Activated naive CD8-positive, alpha-beta T cell treated with anti-CD3 and anti-CD28 coated beads, Interleukin-2, amount 50 U/mL, for 24 hours (primary cell): ENCODE measurements at regions not wholly inside any gene's neighbourhood (a gene's known extent, or its start where the extent isn't known, plus 50 kb on each side); places are given as distances from the start of the nearest gene placed in this dataset.

Experiments
- ATAC-seq: fragments of 150-1000 bp; cut with Tn5 transposase; one replicate; pipeline ENCODE4 v1.10.0; 2021
- DNase-seq: peaks from one replicate; pipeline ENCODE4 v3.0.0; 2021
- H3K27ac Mint-ChIP-seq: one replicate; pipeline ENCODE4 v1.8.0; 2021; ENCODE audit warnings: mild to moderate bottlenecking, mixed read lengths
- H3K27me3 Mint-ChIP-seq: one replicate; pipeline ENCODE4 v1.8.0; 2021; ENCODE audit warnings: mixed read lengths
- H3K36me3 Mint-ChIP-seq: one replicate; pipeline ENCODE4 v1.8.0; 2021; ENCODE audit warnings: low read depth, mixed read lengths
- H3K4me1 Mint-ChIP-seq: one replicate; pipeline ENCODE4 v1.8.0; 2021; ENCODE audit warnings: mixed read lengths
- H3K4me3 Mint-ChIP-seq: one replicate; pipeline ENCODE4 v1.8.0; 2021; ENCODE audit warnings: mild to moderate bottlenecking, moderate library complexity, mixed read lengths
- H3K9me3 Mint-ChIP-seq: one replicate; pipeline ENCODE4 v1.8.0; 2021; ENCODE audit warnings: mixed read lengths

DNA sequence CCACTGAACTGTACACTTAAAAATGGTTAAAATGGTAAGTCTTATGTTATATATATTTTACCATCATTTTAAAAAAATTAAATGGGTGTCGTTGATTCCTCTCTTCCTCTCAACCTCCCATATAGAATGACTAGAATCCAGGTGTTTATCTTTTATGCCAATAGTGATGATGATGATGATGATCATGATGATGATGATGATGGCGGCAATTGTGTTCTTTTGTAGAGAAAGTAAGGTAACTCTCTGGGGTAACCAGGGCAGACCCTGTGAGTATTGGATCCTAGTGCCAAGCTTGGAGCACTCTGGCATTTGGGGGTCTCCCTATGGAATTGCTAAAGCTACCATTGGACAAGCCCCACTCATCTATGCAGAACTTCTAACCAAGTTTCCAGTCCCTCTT lies 113.6 kb downstream of the GLI2 start:
- ATAC-seq (no peak), DNase-seq (no peak)
- Mint-ChIP-seq H3K36me3 (no peaks in the 10 kb centered on the region), H3K9me3 (no peaks in the 10 kb centered on the region), H3K4me3 (no peak overlapping the region), H3K4me1 (no peaks in the 10 kb centered on the region), H3K27me3 (no peaks in the 10 kb centered on the region), H3K27ac (no peak overlapping the region)

DNA sequence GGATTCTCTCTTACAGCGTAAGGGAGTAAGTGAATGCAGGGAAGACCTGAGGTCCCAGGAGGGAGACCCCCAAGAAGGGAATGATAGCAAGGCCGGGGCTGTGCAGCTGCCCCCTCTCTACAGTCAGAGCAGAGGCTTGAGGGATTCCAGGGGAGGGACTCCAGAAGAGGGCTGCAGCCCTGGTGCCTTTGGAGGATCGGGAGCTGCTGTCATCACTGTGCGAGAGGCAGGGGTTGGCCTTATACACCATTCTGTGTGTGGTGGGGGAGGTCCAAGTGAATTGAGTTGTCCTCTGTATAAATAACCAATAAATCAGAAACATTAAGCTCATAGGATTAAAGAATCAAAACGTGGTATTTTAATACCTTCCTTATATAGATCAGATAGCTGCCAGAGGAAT lies 114.9 kb downstream of the GLI2 start:
- H3K9me3 Mint-ChIP-seq = no peaks in the 10 kb centered on the region
- no peaks in the 10 kb centered on the region for H3K36me3 Mint-ChIP-seq
- no peak for DNase-seq
- H3K4me1 Mint-ChIP-seq = no peaks in the 10 kb centered on the region
- H3K4me3 Mint-ChIP-seq = no peak overlapping the region
- no peak for ATAC-seq
- H3K27ac Mint-ChIP-seq = no peak overlapping the region
- H3K27me3 Mint-ChIP-seq = no peaks in the 10 kb centered on the region

DNA sequence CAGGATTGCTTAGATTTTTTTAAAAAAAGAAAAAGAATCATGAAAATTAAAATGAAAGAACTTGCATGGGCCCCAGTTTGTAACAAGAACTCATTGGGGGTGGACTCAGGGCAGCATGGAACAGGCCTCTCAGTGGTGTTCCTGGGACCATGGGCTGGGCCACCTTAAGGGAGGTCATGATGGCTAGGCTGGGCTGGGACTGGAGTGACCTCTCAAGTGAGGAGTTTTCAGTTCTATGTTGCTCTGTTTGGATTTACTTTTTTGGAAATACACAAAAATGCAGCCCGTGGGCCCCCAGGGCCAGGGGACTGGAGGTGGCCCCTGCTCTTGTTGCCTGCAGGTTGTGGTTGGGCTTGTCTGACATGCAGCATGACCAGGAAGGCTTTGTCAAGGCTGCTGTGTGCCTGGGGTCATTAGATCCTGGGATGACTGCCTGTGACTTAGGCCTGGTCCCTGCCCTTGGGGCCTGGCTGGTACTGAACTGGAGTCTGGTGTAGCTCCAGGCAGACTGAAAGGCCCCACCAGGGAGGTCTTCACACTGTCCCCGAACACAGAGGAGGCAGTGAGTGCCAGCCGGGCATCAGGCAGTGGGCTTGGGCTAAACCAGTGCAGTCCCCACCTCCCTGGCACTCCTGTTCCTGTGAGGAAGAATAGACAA lies 115.6 kb downstream of the GLI2 start:
- Mint-ChIP-seq H3K27me3 (no peaks in the 10 kb centered on the region), H3K9me3 (no peaks in the 10 kb centered on the region), H3K4me3 (no peak overlapping the region), H3K4me1 (no peaks in the 10 kb centered on the region), H3K36me3 (no peaks in the 10 kb centered on the region), H3K27ac (no peak overlapping the region)
- DNase-seq (no peak), ATAC-seq (no peak)

DNA sequence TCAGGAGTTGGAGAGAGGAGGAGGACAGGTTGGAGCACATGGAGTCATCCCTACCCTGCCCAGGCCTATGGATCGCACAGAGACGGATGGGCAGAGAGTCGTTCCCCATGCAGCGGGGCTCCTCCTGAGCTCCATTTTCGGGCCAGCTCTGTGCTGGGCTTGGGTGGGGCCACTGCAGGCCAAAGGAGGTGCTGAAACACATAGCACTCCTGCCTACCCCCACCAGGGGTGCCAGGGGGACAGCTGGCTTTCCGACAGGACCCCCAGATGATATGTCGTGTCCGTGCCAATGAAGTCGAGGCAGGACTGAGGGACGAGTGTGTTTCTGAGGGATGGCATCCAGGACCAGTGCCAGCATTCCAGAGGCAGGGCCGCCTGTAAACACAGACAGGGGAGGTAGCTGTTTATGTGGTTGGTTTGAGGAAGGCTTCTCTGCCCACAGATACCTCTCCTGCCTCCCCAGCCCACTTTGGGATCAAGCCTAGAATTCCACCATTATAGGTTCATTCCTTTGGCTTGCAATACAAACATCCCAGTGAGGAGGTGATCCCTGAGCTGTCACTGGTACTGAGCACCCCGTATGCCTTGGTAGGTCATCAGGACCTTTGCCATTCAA lies 116.6 kb downstream of the GLI2 start:
- Mint-ChIP-seq H3K4me1 (no peaks in the 10 kb centered on the region), H3K4me3 (no peak overlapping the region), H3K27ac (no peak overlapping the region), H3K27me3 (no peaks in the 10 kb centered on the region), H3K9me3 (no peaks in the 10 kb centered on the region), H3K36me3 (no peaks in the 10 kb centered on the region)
- DNase-seq = no peak
- peak; percentile 13 for ATAC-seq

DNA sequence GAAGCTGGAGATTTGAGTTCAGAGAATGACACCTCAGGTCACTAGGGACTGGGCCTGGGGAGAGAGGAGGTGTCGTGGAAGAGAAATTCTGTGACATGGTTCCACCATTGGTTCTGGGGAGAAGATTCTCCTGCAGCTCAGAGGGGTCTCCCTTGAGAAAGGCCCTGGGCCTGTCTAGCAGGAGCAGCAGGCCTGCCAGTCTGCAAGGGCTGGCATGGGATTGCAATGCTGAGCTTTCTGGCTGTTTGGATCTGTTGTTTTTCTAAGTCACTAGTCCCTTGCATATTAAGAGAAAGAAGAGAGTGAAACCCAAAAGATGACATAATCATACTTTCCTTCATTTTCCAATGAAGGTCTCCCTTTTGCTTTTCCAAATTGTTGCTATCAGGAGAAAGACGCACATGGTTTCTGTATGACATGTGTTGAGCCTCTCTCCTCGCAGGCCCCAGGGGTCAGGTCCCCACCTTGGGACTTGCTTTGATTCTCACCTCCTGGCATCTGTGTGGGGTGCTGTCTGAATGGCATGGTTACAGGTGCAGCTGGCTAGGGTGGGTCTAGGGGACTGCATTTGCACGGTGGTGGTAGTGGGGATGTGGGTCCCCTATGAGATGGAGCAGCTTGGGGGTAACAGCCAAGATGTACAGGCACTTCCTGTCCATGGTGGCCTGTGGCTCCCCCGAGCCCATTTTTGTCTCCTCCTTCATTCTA lies 117.8 kb downstream of the GLI2 start:
- DNase-seq (no peak), ATAC-seq (no peak)
- Mint-ChIP-seq H3K9me3 (no peaks in the 10 kb centered on the region), H3K27ac (no peak overlapping the region), H3K36me3 (no peaks in the 10 kb centered on the region), H3K4me3 (no peak overlapping the region), H3K4me1 (no peaks in the 10 kb centered on the region), H3K27me3 (no peaks in the 10 kb centered on the region)

DNA sequence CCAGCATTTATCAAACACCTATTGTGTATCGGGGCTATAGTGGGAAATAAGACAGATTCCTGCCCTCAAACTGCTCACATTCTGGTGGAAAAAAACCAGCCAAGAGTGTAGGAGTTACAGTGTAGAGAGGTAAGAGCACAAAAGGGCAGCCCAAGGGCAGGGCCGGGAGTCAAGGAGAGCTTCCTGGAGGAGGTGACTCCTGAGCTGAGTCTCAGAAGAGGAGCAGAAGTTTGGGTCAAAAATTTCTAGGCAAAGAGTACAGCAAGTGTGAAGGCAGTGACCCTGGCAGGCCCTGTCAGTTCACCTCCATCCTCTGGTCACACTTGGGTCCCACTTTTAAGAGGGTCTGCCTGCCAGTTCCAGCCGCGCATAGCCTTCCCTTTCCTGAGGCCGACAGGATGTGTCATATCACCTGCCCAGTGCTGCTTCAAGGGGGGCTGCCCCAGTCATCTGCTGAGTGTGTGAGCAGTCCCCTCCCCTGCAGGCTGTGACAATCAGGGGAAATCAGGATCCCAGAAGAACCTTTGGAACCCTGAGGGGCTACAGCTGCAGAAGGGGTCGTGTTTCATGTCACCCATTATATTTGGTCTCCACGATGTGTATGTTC lies 118.4 kb downstream of the GLI2 start:
- Mint-ChIP-seq H3K9me3 (no peaks in the 10 kb centered on the region), H3K27me3 (no peaks in the 10 kb centered on the region), H3K27ac (no peak overlapping the region), H3K4me3 (no peak overlapping the region), H3K4me1 (no peaks in the 10 kb centered on the region), H3K36me3 (no peaks in the 10 kb centered on the region)
- DNase-seq = no peak
- no peak for ATAC-seq

DNA sequence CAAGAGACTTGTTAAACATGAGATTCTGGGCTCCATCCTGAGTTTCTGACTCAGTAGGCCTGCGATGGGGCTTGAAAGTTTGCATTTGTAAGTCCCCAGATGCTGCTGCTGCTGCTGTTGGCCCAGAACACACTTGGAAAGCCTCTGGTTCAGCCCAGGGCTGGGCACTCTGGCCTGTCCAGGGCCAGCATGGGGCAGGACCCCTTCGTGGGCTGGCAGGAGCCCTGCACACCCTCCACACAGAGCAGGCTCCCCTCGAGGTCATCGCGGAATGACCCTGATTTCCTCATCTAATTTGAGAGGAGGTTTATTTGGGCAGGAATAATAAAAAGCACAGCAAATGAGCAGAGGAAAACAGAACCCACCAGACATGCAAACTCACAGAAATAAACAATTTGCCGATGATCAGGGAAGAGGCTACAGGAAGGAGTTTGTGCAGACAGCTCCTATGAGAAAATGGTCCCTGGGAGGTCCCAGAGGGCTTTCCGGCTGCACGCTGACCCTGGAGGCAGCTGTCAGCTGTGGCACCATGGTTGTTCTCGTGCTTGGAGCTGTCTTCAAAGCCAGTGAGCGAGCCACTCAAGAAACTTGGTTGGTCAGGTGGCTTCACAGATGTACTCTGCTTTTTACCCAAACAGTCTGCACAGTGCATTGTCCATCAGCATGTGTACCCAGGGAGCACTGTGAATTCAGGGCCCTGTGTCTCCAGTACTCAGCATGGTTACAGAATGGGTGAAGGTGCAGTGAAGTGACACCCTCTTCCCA lies 119.3 kb downstream of the GLI2 start:
- Mint-ChIP-seq H3K4me1 (no peaks in the 10 kb centered on the region), H3K27me3 (no peaks in the 10 kb centered on the region), H3K9me3 (no peaks in the 10 kb centered on the region), H3K36me3 (no peaks in the 10 kb centered on the region), H3K27ac (no peak overlapping the region), H3K4me3 (no peak overlapping the region)
- ATAC-seq = no peak
- DNase-seq = no peak

DNA sequence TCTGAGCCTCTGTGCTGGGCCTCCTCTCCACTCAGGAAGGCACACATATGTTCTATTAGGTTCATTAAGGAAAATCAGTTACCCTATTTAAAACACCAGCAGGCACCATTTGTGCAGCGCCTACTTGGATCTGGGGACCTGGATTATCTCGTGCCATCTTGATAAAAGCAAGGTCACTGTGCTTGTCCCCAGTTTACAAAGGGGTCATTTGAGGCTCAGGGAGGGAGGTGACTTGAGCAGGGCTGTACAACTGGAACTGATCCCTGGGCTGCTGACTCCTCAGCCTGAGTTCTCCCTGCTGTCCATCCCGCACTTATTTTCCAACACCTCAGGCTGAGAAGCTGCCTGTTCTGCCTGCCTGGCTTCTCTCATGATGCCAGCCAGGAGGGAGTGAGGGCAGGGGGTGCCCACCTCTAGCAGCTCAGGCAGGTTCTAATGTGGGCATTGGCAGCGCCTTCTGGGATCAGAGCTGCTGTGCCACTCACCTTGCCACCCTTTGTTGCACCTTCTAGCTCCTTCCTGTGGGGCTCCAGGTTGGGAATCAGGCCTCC lies 120.3 kb downstream of the GLI2 start:
- Mint-ChIP-seq H3K27me3 (no peaks in the 10 kb centered on the region), H3K27ac (no peak overlapping the region), H3K4me1 (no peaks in the 10 kb centered on the region), H3K36me3 (no peaks in the 10 kb centered on the region), H3K9me3 (no peaks in the 10 kb centered on the region), H3K4me3 (no peak overlapping the region)
- ATAC-seq (no peak), DNase-seq (no peak)

DNA sequence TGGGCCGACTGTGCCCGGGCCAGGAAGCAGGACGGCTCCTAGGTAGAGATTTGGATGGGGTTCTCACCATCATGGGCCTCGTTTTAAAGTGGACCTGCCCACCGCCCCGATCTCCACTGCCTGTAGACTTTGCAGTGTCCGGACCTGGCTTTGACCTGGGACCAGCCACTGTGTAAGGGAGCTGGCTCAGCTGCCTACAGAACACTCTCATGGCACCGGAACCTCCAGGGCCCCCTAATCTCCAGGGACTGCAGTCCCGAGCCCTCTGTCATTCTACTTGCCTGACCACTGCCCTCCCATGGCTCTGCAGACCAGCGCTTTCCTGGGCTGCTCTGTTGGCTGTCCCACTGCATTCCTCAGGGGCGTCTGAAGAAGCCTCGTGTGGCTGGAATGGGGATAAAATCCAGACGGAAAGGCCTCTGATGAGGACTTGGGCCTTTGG lies 120.8 kb downstream of the GLI2 start:
- ATAC-seq (no peak), DNase-seq (no peak)
- H3K27ac Mint-ChIP-seq = no peak overlapping the region
- H3K36me3 Mint-ChIP-seq = no peaks in the 10 kb centered on the region
- H3K4me3 Mint-ChIP-seq = no peak overlapping the region
- no peaks in the 10 kb centered on the region for H3K27me3 Mint-ChIP-seq
- no peaks in the 10 kb centered on the region for H3K9me3 Mint-ChIP-seq
- H3K4me1 Mint-ChIP-seq = no peaks in the 10 kb centered on the region

DNA sequence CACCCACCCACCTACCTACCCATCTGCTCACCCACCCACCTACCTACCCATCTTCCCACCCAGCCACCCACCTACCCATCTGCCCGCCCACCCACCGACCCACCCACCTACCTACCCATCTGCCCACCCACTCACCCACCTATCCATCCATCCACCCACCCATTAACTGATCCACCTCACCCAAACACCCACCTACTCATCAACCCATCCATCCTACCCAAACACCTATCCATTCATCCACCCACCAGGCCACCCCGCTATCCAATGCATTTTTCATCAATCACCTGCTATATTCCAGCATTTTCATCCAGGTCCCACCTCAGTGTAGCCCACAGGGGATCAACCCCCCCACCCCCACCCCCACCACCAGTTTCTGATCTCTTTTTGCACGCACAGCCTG lies 121.8 kb downstream of the GLI2 start:
- H3K27ac Mint-ChIP-seq = no peak overlapping the region
- ATAC-seq = no peak

DNA sequence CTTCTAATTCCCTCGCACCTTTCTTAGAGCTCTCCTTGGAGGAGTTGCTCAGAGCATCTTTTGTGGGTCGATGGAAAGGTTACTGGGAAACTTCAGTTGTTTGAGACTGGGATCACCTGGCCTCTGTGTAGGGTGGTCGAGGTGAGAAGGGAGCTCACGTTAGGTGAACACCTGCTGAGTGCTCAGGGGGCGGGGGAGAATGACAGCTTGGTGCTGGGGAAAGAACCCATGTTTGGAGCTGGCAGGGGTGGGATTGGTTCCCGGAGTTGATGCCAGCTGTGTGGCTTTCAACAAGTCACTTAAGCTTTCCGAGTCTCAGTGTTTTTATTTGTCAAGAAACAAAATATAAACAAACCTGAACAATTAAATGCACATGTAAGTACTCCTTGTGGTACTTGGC lies 122.3 kb downstream of the GLI2 start:
- Mint-ChIP-seq H3K4me3 (no peak overlapping the region), H3K9me3 (no peaks in the 10 kb centered on the region), H3K4me1 (no peaks in the 10 kb centered on the region), H3K36me3 (no peaks in the 10 kb centered on the region), H3K27me3 (no peaks in the 10 kb centered on the region), H3K27ac (no peak overlapping the region)
- ATAC-seq = no peak
- DNase-seq = no peak

More for the DNA sequence above, 121.8 kb downstream of the GLI2 start:
- DNase-seq = no peak
- no peaks in the 10 kb centered on the region for H3K9me3 Mint-ChIP-seq
- no peak overlapping the region for H3K4me3 Mint-ChIP-seq
- H3K36me3 Mint-ChIP-seq = no peaks in the 10 kb centered on the region
- no peaks in the 10 kb centered on the region for H3K4me1 Mint-ChIP-seq
- H3K27me3 Mint-ChIP-seq = no peaks in the 10 kb centered on the region

DNA sequence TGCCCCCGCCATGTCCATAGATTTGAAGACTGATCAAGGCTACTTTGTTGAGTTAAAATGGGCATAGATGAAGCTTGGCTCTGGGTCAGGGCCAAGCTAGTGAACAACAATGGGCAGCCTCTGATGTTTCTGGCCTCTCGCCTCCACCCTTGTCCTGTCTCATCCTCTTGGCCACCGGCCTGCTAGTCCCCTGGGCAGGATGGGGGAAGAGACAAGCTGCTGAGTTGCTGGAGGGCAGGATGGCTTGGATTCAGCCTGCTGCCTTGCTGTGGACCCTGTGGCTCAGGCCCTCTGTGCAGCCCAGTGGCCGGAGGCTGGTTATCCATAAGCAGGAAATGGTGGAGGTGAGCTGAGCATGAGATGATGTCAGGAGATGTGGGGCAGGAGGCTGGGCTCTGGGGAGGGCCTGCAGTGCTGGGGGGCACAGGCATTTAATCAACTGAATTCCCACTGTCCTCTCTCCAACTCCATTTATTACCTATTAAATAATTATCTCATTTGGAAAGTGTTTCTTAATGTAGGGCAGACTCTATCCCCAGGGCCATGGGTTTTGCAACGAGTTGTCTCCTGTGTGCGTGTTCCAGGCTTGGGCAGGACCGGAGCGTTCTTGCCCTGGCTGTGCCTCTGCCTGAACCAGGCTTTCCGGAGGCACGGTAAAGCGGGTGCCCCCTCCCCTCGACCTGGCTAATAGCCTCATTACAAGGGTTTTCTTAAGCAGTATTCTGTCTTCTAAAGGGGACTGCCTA lies 122.9 kb downstream of the GLI2 start:
- no peaks in the 10 kb centered on the region for H3K36me3 Mint-ChIP-seq
- H3K4me3 Mint-ChIP-seq = no peak overlapping the region

DNA sequence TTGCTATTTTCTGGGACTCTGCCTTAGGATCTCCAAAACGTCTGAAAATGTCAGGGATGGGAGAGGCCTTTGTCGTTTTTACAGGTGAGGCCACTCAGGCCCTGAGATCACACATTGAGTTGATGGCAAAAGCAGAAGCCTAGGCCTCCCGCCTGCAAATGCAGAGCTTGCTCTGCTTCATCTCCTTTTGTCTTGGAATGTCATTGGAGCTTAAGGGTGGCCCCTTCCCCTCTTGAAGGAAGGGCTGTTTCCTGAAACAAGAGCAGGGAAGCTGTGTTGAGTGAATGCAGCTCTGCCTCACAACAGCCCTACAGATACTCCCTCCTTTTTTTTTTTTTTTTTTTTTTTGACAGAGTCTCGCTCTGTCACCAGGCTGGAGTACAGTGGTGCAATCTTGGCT lies 123.5 kb downstream of the GLI2 start:
- Mint-ChIP-seq H3K36me3 (no peaks in the 10 kb centered on the region), H3K4me1 (no peaks in the 10 kb centered on the region), H3K4me3 (no peak overlapping the region), H3K9me3 (no peaks in the 10 kb centered on the region), H3K27me3 (no peaks in the 10 kb centered on the region), H3K27ac (no peak overlapping the region)
- ATAC-seq = no peak
- DNase-seq = no peak

More for the DNA sequence above, 122.9 kb downstream of the GLI2 start:
- no peaks in the 10 kb centered on the region for H3K9me3 Mint-ChIP-seq
- DNase-seq (no peak), ATAC-seq (no peak)
- H3K4me1 Mint-ChIP-seq = no peaks in the 10 kb centered on the region
- H3K27me3 Mint-ChIP-seq = no peaks in the 10 kb centered on the region
- no peak overlapping the region for H3K27ac Mint-ChIP-seq
